ENCODE measurements at regions not wholly inside any gene's neighbourhood (a gene's known extent, or its start where the extent isn't known, plus 50 kb on each side); places are given as distances from the start of the nearest gene placed in this dataset.

DNA sequence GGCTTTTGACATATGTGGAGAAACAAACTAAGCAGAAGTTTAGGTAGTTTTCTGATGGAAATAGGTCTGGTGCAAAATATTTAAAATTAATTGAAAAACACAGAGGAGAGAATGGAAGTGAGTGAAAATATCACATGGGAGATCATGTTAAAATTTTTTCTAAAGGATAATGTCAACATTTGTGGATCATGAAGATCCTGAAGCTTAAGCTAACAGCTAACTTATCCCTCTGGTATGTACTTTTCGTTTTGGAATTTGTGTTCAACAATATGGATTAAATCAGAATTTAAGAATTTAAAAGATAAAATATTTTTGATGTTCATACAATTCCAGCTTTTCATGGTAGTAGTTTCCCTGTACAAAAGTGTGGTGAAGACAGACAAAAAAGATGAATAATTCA is 572.8 kb upstream of the FAM241A start:
- ChIA-PET CTCF (no interaction called here), POLR2A (no interaction called here)
- ATAC-seq, result no peak
- DNase-seq (ENCODE audit: low read depth in 1 of 2, low spot score in 1 of 2), result no peak
- TF ChIP-seq, protein P1, sequence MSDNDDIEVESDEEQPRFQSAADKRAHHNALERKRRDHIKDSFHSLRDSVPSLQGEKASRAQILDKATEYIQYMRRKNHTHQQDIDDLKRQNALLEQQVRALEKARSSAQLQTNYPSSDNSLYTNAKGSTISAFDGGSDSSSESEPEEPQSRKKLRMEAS (IDR thresholded peaks at IDR 0.05), result no peak
- no peak for TF ChIP-seq POLR2AphosphoS2 (conservative IDR thresholded peaks at IDR 0.05; ENCODE audit: low read length)
- no peak for TF ChIP-seq NR3C1 (IDR thresholded peaks at IDR 0.05)
- TF ChIP-seq JUNB (IDR thresholded peaks at IDR 0.05), result no peak
- TF ChIP-seq CEBPB (IDR thresholded peaks at IDR 0.05), result no peak
- no peak for TF ChIP-seq CHD2 (IDR thresholded peaks at IDR 0.05; ENCODE audit: low read length, partially characterized antibody)
- TF ChIP-seq NPAS2 (CRISPR knock-in tag; IDR thresholded peaks at IDR 0.05; ENCODE audit: borderline replicate concordance), result no peak
- TF ChIP-seq MAFK (IDR thresholded peaks at IDR 0.05; ENCODE audit: partially characterized antibody), result no peak
- TF ChIP-seq ZSCAN20 (CRISPR knock-in tag; IDR thresholded peaks at IDR 0.05), result no peak
- no peak for TF ChIP-seq RCOR1 (IDR thresholded peaks at IDR 0.05; ENCODE audit: low read depth, low read length)
- TF ChIP-seq KDM1A (IDR thresholded peaks at IDR 0.05; ENCODE audit: low read depth), result no peak
- TF ChIP-seq, protein P2, sequence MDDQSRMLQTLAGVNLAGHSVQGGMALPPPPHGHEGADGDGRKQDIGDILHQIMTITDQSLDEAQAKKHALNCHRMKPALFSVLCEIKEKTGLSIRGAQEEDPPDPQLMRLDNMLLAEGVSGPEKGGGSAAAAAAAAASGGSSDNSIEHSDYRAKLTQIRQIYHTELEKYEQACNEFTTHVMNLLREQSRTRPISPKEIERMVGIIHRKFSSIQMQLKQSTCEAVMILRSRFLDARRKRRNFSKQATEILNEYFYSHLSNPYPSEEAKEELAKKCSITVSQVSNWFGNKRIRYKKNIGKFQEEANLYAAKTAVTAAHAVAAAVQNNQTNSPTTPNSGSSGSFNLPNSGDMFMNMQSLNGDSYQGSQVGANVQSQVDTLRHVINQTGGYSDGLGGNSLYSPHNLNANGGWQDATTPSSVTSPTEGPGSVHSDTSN (IDR thresholded peaks at IDR 0.05), result no peak
- no peak for TF ChIP-seq EHMT2 (IDR thresholded peaks at IDR 0.05; ENCODE audit: low read depth)
- no peak for TF ChIP-seq SREBF2 (IDR thresholded peaks at IDR 0.05)
- no peak for TF ChIP-seq MYC (IDR thresholded peaks at IDR 0.05; ENCODE audit: borderline replicate concordance, low read length)
- TF ChIP-seq NFE2L2 (conservative IDR thresholded peaks at IDR 0.05; ENCODE audit: low read length), result no peak
- TF ChIP-seq, protein P3, sequence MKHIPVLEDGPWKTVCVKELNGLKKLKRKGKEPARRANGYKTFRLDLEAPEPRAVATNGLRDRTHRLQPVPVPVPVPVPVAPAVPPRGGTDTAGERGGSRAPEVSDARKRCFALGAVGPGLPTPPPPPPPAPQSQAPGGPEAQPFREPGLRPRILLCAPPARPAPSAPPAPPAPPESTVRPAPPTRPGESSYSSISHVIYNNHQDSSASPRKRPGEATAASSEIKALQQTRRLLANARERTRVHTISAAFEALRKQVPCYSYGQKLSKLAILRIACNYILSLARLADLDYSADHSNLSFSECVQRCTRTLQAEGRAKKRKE (CRISPR knock-in tag; IDR thresholded peaks at IDR 0.05; ENCODE audit: low read depth), result no peak
- TF ChIP-seq, protein P4, sequence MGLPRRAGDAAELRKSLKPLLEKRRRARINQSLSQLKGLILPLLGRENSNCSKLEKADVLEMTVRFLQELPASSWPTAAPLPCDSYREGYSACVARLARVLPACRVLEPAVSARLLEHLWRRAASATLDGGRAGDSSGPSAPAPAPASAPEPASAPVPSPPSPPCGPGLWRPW (IDR thresholded peaks at IDR 0.05), result no peak
- H3K4me2 ChIP-seq, result no peak overlapping the region
- H3K4me1 ChIP-seq, result no peaks in the 10 kb centered on the region
- no peak overlapping the region for H3K4me3 ChIP-seq
- no peaks in the 10 kb centered on the region for H3K9me3 ChIP-seq
- no peak for FAIRE-seq
- WGBS (ENCODE audit: missing lambda C conversion rate), result 4% methylated on average over 1 of the region's 1 CpG
- H3K27ac ChIP-seq, result no peak overlapping the region

DNA sequence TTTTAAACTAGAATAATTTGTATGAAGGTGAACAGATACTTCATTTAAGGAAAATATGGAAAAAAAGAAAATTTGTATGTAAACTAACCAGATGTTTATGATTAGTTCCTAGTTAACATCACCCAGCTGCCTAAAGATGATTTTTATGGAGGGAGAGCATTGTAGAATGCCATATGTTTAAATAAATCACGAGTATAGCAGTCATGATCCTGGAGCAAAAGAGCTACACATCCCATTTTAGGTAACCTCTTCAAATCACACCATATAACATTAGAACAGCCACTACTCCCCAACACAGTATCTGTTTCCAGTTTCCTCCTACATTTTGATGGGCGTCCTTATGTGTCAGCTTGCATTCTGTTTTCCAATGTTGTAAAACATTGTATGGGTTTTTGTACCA is 571.9 kb upstream of the FAM241A start:
- no peak for ATAC-seq
- no peak for FAIRE-seq
- POLR2A ChIA-PET, result no interaction called here

More for the DNA sequence above, 571.9 kb upstream of the FAM241A start:
- CTCF ChIA-PET, result interaction anchor here (0.7 kb wide), 1 partner anchor 27 kb away, joined by 3 read pairs; no protein-coding TSS in a partner anchor
- no peaks in the 10 kb centered on the region for H3K9me3 ChIP-seq
- H3K4me1 ChIP-seq, result no peaks in the 10 kb centered on the region
- WGBS (ENCODE audit: missing lambda C conversion rate), result 9% methylated on average over 2 of the region's 2 CpGs
- no peak for DNase-seq (ENCODE audit: low read depth in 1 of 2, low spot score in 1 of 2)
- H3K27ac ChIP-seq, result no peak overlapping the region
- TF ChIP-seq ZSCAN20 (CRISPR knock-in tag; IDR thresholded peaks at IDR 0.05) (no peak), NFE2L2 (conservative IDR thresholded peaks at IDR 0.05; ENCODE audit: low read length) (no peak), ESRRA (IDR thresholded peaks at IDR 0.05; ENCODE audit: borderline replicate concordance, low read length) (no peak), HEYL (CRISPR knock-in tag; IDR thresholded peaks at IDR 0.05) (no peak), GATA3 (IDR thresholded peaks at IDR 0.05; ENCODE audit: borderline replicate concordance) (no peak), HDAC2 (IDR thresholded peaks at IDR 0.05) (no peak), RFX5 (IDR thresholded peaks at IDR 0.05) (no peak), JUNB (IDR thresholded peaks at IDR 0.05) (no peak), KDM5A (IDR thresholded peaks at IDR 0.05) (no peak), SREBF2 (IDR thresholded peaks at IDR 0.05) (no peak), RCOR1 (IDR thresholded peaks at IDR 0.05; ENCODE audit: low read depth, low read length) (no peak), TP53 (CRISPR knock-in tag; IDR thresholded peaks at IDR 0.05) (no peak), FOSL2 (IDR thresholded peaks at IDR 0.05) (no peak), FOSL2 (CRISPR knock-in tag; IDR thresholded peaks at IDR 0.05) (no peak), CBX8 (IDR thresholded peaks at IDR 0.05) (no peak)
- TF ChIP-seq, protein P5, sequence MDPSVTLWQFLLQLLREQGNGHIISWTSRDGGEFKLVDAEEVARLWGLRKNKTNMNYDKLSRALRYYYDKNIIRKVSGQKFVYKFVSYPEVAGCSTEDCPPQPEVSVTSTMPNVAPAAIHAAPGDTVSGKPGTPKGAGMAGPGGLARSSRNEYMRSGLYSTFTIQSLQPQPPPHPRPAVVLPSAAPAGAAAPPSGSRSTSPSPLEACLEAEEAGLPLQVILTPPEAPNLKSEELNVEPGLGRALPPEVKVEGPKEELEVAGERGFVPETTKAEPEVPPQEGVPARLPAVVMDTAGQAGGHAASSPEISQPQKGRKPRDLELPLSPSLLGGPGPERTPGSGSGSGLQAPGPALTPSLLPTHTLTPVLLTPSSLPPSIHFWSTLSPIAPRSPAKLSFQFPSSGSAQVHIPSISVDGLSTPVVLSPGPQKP (IDR thresholded peaks at IDR 0.05; ENCODE audit: low read depth, low read length), result no peak
- TF ChIP-seq, protein P6, sequence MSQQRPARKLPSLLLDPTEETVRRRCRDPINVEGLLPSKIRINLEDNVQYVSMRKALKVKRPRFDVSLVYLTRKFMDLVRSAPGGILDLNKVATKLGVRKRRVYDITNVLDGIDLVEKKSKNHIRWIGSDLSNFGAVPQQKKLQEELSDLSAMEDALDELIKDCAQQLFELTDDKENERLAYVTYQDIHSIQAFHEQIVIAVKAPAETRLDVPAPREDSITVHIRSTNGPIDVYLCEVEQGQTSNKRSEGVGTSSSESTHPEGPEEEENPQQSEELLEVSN (IDR thresholded peaks at IDR 0.05; ENCODE audit: borderline replicate concordance, low read depth), result no peak
- TF ChIP-seq, protein P1 (IDR thresholded peaks at IDR 0.05), result no peak
- TF ChIP-seq, protein P7, sequence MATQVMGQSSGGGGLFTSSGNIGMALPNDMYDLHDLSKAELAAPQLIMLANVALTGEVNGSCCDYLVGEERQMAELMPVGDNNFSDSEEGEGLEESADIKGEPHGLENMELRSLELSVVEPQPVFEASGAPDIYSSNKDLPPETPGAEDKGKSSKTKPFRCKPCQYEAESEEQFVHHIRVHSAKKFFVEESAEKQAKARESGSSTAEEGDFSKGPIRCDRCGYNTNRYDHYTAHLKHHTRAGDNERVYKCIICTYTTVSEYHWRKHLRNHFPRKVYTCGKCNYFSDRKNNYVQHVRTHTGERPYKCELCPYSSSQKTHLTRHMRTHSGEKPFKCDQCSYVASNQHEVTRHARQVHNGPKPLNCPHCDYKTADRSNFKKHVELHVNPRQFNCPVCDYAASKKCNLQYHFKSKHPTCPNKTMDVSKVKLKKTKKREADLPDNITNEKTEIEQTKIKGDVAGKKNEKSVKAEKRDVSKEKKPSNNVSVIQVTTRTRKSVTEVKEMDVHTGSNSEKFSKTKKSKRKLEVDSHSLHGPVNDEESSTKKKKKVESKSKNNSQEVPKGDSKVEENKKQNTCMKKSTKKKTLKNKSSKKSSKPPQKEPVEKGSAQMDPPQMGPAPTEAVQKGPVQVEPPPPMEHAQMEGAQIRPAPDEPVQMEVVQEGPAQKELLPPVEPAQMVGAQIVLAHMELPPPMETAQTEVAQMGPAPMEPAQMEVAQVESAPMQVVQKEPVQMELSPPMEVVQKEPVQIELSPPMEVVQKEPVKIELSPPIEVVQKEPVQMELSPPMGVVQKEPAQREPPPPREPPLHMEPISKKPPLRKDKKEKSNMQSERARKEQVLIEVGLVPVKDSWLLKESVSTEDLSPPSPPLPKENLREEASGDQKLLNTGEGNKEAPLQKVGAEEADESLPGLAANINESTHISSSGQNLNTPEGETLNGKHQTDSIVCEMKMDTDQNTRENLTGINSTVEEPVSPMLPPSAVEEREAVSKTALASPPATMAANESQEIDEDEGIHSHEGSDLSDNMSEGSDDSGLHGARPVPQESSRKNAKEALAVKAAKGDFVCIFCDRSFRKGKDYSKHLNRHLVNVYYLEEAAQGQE (IDR thresholded peaks at IDR 0.05), result no peak
- no peak overlapping the region for H3K4me3 ChIP-seq
- no peak overlapping the region for H3K4me2 ChIP-seq
